ENCODE measurements at regions not wholly inside any gene's neighbourhood (a gene's known extent, or its start where the extent isn't known, plus 50 kb on each side); places are given as distances from the start of the nearest gene placed in this dataset.

- Histone ChIP-seq H3K36me3 (ENCODE audit: insufficient read depth) (no peaks in the 10 kb centered on the region), H3K4me1 (ENCODE audit: insufficient read depth) (no peaks in the 10 kb centered on the region), H3K79me2 (replicated peaks; ENCODE audit: insufficient read depth) (no peaks in the 10 kb centered on the region), H4K20me1 (replicated peaks; ENCODE audit: insufficient read depth) (no peaks in the 10 kb centered on the region), H3K4me3 (no peak overlapping the region), H3F3A (replicated peaks; ENCODE audit: low read depth) (no peaks in the 10 kb centered on the region), H3K27me3 (ENCODE audit: insufficient read depth) (no peaks in the 10 kb centered on the region), H2AFZ (no peak overlapping the region), H3K9me2 (ENCODE audit: insufficient read depth) (no peaks in the 10 kb centered on the region), H3K27ac (ENCODE audit: low read depth) (no peak overlapping the region), H3K4me2 (no peak overlapping the region)
- H3K9me3 Mint-ChIP-seq: no peaks in the 10 kb centered on the region
- H3K4me1 Mint-ChIP-seq: no peaks in the 10 kb centered on the region
- ATAC-seq: no peak
- H3K4me3 Mint-ChIP-seq: no peak overlapping the region
- no peaks in the 10 kb centered on the region for H3K36me3 Mint-ChIP-seq (ENCODE audit: low read depth)
- no peak for TF ChIP-seq JUNB (IDR thresholded peaks at IDR 0.05; ENCODE audit: unreplicated experiment)
- no peak overlapping the region for H3K27ac Mint-ChIP-seq
- no peaks in the 10 kb centered on the region for H3K27me3 Mint-ChIP-seq (ENCODE audit: insufficient read depth, low read depth, poor library complexity)
- no peak for DNase-seq (ENCODE audit: low spot score)
These were observed 332.8 kb upstream of the MIR17HG start for GRCh38 chr13:91014696-91015095.

- Histone ChIP-seq H3F3A (replicated peaks; ENCODE audit: low read depth) (no peaks in the 10 kb centered on the region), H3K27me3 (ENCODE audit: insufficient read depth) (no peaks in the 10 kb centered on the region), H2AFZ (no peak overlapping the region), H3K27ac (ENCODE audit: low read depth) (no peak overlapping the region), H3K9me2 (ENCODE audit: insufficient read depth) (no peaks in the 10 kb centered on the region), H3K36me3 (ENCODE audit: insufficient read depth) (no peaks in the 10 kb centered on the region), H3K4me3 (no peak overlapping the region), H3K4me2 (no peak overlapping the region), H3K79me2 (replicated peaks; ENCODE audit: insufficient read depth) (no peaks in the 10 kb centered on the region), H3K4me1 (ENCODE audit: insufficient read depth) (no peaks in the 10 kb centered on the region), H4K20me1 (replicated peaks; ENCODE audit: insufficient read depth) (no peaks in the 10 kb centered on the region)
- Mint-ChIP-seq H3K4me3 (no peak overlapping the region), H3K27me3 (ENCODE audit: insufficient read depth, low read depth, poor library complexity) (peaks cover 1% of the 10 kb centered on the region), H3K27ac (peak overlapping the region; percentile 65; the same call in 1 of the 2 replicates), H3K9me3 (no peaks in the 10 kb centered on the region), H3K36me3 (ENCODE audit: low read depth) (no peaks in the 10 kb centered on the region), H3K4me1 (no peaks in the 10 kb centered on the region; the same call in 2 of the 3 replicates)
- ATAC-seq (peak; percentile 90), DNase-seq (ENCODE audit: low spot score) (peak; percentile 64)
- TF ChIP-seq JUNB (IDR thresholded peaks at IDR 0.05; ENCODE audit: unreplicated experiment) (no peak), CTCF (conservative IDR thresholded peaks at IDR 0.05; ENCODE audit: low read depth in 2 of 2) (peak; percentile 90 to 94), CREB1 (CRISPR knock-in tag; IDR thresholded peaks at IDR 0.05; ENCODE audit: low read depth) (no peak), STAT1 (IDR thresholded peaks at IDR 0.05; ENCODE audit: unreplicated experiment) (no peak), ZNF462 (CRISPR knock-in tag; IDR thresholded peaks at IDR 0.05) (no peak), ZNF114 (CRISPR knock-in tag; IDR thresholded peaks at IDR 0.05) (no peak), ETS1 (IDR thresholded peaks at IDR 0.05) (no peak), ZNF331 (CRISPR knock-in tag; IDR thresholded peaks at IDR 0.05; ENCODE audit: low read depth) (no peak)
These were observed 330.3 kb upstream of the MIR17HG start for GRCh38 chr13:91017031-91017668.

All from GM23338 (cell line).